Stimulated activated naive CD8-positive, alpha-beta T cell treated with anti-CD3 and anti-CD28 coated beads, Interleukin-15, amount 100 ng/mL, for 72 hours (primary cell): ENCODE measurements at regions not wholly inside any gene's neighbourhood (a gene's known extent, or its start where the extent isn't known, plus 50 kb on each side); places are given as distances from the start of the nearest gene placed in this dataset.

Experiments
- ATAC-seq: fragments of 150-1000 bp; cut with Tn5 transposase; 2 replicates; pipeline ENCODE4 v1.10.0; 2021; ENCODE audit warnings: mild to moderate bottlenecking, moderate library complexity
- DNase-seq, 2 donors: peaks; one replicate each; pipeline ENCODE4 v3.0.0; 2021 to 2022
- H3K27ac Mint-ChIP-seq, 2 donors: one replicate each; pipeline ENCODE4 v1.8.0; 2022; ENCODE audit warnings: mild to moderate bottlenecking in 2 of 2, mixed read lengths in 2 of 2, moderate library complexity in 2 of 2
- H3K27me3 Mint-ChIP-seq: one replicate; pipeline ENCODE4 v1.8.0; 2022; ENCODE audit warnings: mixed read lengths
- H3K4me1 Mint-ChIP-seq: one replicate; pipeline ENCODE4 v1.8.0; 2022; ENCODE audit warnings: mild to moderate bottlenecking, mixed read lengths
- H3K4me3 Mint-ChIP-seq, 2 donors: one replicate each; pipeline ENCODE4 v1.8.0; 2022; ENCODE audit warnings: mild to moderate bottlenecking in 2 of 2, mixed read lengths in 2 of 2, moderate library complexity in 1 of 2
- H3K9me3 Mint-ChIP-seq, 2 donors: one replicate each; pipeline ENCODE4 v1.8.0; 2022; ENCODE audit warnings: mixed read lengths in 2 of 2

DNA sequence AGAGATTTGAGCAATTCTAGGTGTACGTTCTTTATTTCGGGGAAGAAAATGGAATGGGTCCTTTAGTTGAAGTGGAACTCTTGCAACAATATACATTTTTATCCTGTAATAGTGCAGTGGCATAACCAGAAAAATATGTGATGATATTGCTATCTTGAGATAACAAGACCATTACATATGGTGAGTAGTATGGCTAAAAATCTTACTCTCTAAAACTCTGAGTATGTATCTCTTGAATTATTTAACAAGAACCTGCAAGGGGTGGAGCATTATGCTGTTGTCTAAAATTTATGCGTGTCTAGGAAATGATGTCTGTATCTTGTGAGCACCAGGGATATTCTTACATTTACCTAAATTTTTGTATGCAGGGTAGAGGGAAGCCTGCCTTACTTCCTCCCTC is 68.4 kb upstream of the SLC4A10 start:
- Mint-ChIP-seq H3K4me1 (no peaks in the 10 kb centered on the region), H3K4me3 (no peak overlapping the region), H3K9me3 (peaks cover 0 to 6% of the 10 kb centered on the region in 2 donors), H3K27ac (no peak overlapping the region), H3K27me3 (peaks cover 25% of the 10 kb centered on the region)
- no peak for ATAC-seq
- DNase-seq = no peak

DNA sequence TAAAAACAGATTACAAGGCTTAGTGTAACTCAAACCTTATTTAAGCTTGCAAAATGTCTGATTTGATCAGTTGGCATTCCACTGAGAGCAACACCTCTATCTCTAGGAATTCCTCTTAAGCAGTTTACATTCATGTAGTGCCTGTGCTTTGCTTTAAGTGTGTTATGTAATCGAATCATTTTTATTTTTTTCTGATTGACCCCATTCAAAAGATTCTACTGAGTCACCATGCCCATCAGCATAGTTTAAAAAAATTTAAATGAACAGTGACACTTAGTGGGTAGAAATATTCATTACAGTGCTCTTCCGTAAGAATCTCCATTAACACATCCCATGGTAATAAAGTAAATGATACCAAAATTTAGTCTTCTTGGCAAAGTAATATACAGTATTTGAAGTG is 67.8 kb upstream of the SLC4A10 start:
- Mint-ChIP-seq H3K27ac (no peak overlapping the region), H3K27me3 (peaks cover 25% of the 10 kb centered on the region), H3K4me1 (no peaks in the 10 kb centered on the region), H3K4me3 (no peak overlapping the region), H3K9me3 (peaks cover 0 to 9% of the 10 kb centered on the region in 2 donors)
- DNase-seq (no peak), ATAC-seq (no peak)

DNA sequence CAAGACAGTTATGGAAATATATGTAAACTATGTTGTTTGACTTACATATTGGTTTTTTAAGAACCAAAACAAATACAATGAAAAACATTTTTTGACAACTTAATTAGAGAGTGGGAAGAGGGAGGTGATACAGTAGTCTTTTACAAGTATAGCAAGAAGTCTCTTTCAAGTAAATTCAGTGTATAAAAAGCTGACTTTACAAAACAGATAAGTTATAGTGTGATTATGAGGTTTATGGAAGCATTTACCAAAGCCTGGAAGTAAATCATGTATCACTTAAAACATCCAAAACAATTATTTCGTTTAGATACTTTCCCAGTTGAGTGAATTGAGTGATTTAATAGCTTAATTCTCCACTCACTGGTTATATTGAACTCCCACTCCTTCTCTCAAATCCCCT is 66.7 kb upstream of the SLC4A10 start:
- Mint-ChIP-seq H3K9me3 (peaks cover 0 to 17% of the 10 kb centered on the region in 2 donors), H3K27ac (no peak overlapping the region), H3K4me3 (no peak overlapping the region), H3K27me3 (peaks cover 27% of the 10 kb centered on the region), H3K4me1 (no peaks in the 10 kb centered on the region)
- ATAC-seq (no peak), DNase-seq (no peak)

DNA sequence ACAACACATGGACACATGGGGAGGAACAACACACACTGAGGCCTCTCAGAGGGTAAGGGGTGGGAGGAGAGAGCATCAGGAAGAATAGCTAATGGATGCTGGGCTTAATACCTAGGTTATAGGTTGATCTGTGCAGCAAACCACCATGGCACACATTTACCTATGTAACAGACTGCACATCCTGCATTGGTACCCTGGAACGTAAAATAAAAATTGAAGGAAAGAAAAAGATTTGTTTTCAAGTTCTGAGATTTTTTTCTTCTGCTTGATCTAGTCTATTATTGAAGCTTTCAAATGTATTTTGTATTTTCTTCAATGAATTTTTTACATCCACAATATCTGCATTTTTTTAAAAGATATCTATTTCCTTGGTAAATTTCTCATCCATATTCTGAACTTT is 59.3 kb upstream of the SLC4A10 start:
- Mint-ChIP-seq H3K4me3 (no peak overlapping the region), H3K27me3 (peaks cover 46% of the 10 kb centered on the region), H3K9me3 (peaks cover 25 to 56% of the 10 kb centered on the region in 2 donors), H3K4me1 (peaks cover 10% of the 10 kb centered on the region), H3K27ac (no peak overlapping the region)
- ATAC-seq (no peak), DNase-seq (no peak)

DNA sequence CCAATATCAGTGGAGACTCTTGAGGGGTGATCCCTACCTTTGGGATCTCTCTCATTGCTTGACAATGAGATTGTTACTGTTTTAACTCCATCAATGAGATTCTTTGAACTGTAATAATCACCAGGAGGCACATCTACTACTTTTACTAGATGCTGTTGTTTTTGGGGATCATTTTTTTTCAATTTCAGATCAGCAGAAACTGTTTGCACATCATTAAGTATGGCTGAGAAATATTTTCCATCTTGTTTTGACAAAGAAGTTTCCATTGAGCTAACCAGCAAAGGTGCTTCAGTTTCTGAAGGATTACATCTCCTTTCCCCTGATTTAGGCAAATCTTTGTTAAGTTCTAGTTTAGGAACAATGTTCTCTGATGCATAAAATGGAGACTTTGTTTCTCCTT is 54.8 kb upstream of the SLC4A10 start:
- H3K27me3 Mint-ChIP-seq = peaks cover 29% of the 10 kb centered on the region
- no peak overlapping the region for H3K4me3 Mint-ChIP-seq
- H3K4me1 Mint-ChIP-seq = peaks cover 27% of the 10 kb centered on the region
- DNase-seq (no peak), ATAC-seq (no peak)
- H3K27ac Mint-ChIP-seq = no peak overlapping the region
- H3K9me3 Mint-ChIP-seq = peaks cover 13 to 34% of the 10 kb centered on the region in 2 donors

DNA sequence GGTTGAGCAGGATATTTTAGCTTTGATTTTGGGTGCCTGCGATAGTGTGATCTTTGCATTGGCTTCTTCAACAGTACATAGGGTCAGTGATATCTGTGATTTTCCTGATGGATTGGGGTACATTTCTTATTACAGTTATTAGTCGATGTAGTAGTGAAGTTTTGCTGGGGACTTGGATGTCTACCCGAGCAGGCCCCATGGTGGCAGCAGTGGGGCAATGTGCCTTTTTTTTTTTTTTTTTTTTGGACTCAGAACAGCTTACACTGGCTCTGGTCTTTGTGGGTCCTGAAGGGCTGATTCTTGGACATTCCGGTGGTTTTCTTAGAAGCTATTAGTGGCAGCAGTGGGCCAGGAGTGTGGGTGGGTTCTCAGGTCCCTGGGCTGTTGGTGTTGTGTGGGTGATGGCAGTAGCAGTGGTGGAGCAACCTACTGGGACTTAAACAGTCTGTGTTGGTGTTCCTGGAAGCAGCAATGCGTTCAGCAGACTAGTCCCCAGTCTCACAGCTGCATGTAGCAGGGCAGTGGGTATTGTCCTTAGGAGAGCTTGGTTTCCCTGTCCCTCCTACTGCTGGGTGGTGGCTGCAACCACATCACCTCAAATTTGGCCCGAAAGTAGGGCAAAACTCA is 53.7 kb upstream of the SLC4A10 start:
- H3K9me3 Mint-ChIP-seq = peaks cover 4 to 23% of the 10 kb centered on the region in 2 donors
- peaks cover 29% of the 10 kb centered on the region for H3K27me3 Mint-ChIP-seq
- DNase-seq = no peak
- H3K27ac Mint-ChIP-seq = peak overlapping the region; percentile 69 to 90
- H3K4me1 Mint-ChIP-seq = peaks cover 27% of the 10 kb centered on the region
- peak overlapping the region; percentile 18 to 42 for H3K4me3 Mint-ChIP-seq
- ATAC-seq = peak; percentile 69

DNA sequence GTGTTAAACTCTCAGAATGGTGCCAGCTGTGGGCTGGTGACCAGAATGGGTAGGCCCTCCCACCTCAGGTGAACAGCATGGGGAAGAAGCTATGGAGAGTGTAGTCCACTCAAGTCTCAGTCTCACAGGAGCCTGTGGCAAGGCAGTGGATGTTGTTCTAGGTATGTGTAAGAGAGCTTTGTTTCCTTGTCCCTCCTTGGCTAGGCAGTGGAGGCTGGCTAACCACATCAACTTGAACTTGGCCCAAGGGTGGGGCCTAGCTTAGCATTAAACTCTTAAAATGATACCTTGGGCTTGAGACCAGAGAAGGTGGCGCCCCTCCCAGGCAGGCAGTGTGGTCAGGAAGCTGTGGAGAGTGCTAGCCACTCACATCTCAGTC is 53.2 kb upstream of the SLC4A10 start:
- peak overlapping the region; percentile 18 to 42 for H3K4me3 Mint-ChIP-seq
- peak overlapping the region; percentile 69 to 90 for H3K27ac Mint-ChIP-seq
- H3K4me1 Mint-ChIP-seq = peaks cover 27% of the 10 kb centered on the region
- peaks cover 0 to 18% of the 10 kb centered on the region in 2 donors for H3K9me3 Mint-ChIP-seq
- peaks cover 29% of the 10 kb centered on the region for H3K27me3 Mint-ChIP-seq
- DNase-seq = peak; percentile 16 to 50
- ATAC-seq = peak; percentile 82
